ENCODE measurements at regions not wholly inside any gene's neighbourhood (a gene's known extent, or its start where the extent isn't known, plus 50 kb on each side); places are given as distances from the start of the nearest gene placed in this dataset.

GRCh38 chr5:27465140-27465539, 426.8 kb upstream of the CDH9 start:
- TF ChIP-seq CTCF (IDR thresholded peaks at IDR 0.05), result no peak
- no peak for ATAC-seq (ENCODE audit: poor library complexity)

GRCh38 chr5:27463446-27464149, 425.2 kb upstream of the CDH9 start:
- ATAC-seq (ENCODE audit: poor library complexity) (no peak), DNase-seq (no peak)
- CTCF ChIA-PET, result no interaction called here
- H3K27me3 Mint-ChIP-seq, result no peaks in the 10 kb centered on the region
- intact Hi-C loops (cut with DNase I, micrococcal nuclease), result no loop called here
- POLR2A ChIA-PET, result no interaction called here
- no peak overlapping the region for H3K27ac ChIP-seq (ENCODE audit: low read depth in 1 of 2, low read length in 2 of 2)
- H3K9me3 ChIP-seq (ENCODE audit: control insufficient read depth in 1 of 2, insufficient read depth in 1 of 2, low read length in 2 of 2), result peaks cover 0 to 3% of the 10 kb centered on the region in 2 experiments
- no peaks in the 10 kb centered on the region for H3K4me1 ChIP-seq (ENCODE audit: insufficient read depth, low read length)
- H3K27ac Mint-ChIP-seq, result no peak overlapping the region
- H3K4me3 Mint-ChIP-seq, result no peak overlapping the region
- H3K4me1 Mint-ChIP-seq (ENCODE audit: low read depth), result no peaks in the 10 kb centered on the region
- H3K9me3 Mint-ChIP-seq, result peaks cover 2% of the 10 kb centered on the region
- H3K27me3 ChIP-seq (ENCODE audit: control insufficient read depth in 1 of 2, insufficient read depth in 2 of 2, low read length in 2 of 2), result no peaks in the 10 kb centered on the region
- no peak overlapping the region for H3K4me3 ChIP-seq (ENCODE audit: low read length)
- no peaks in the 10 kb centered on the region for H3K36me3 Mint-ChIP-seq (ENCODE audit: low read depth)
- TF ChIP-seq CTCF (IDR thresholded peaks at IDR 0.05), result no peak
- H3K36me3 ChIP-seq (ENCODE audit: insufficient read depth, low read length), result no peaks in the 10 kb centered on the region

More at GRCh38 chr5:27465140-27465539, 426.8 kb upstream of the CDH9 start:
- H3K27me3 ChIP-seq (ENCODE audit: control insufficient read depth in 1 of 2, insufficient read depth in 2 of 2, low read length in 2 of 2), result no peaks in the 10 kb centered on the region
- Mint-ChIP-seq H3K36me3 (ENCODE audit: low read depth) (no peaks in the 10 kb centered on the region), H3K4me1 (ENCODE audit: low read depth) (no peaks in the 10 kb centered on the region), H3K4me3 (no peak overlapping the region), H3K27me3 (no peaks in the 10 kb centered on the region), H3K27ac (no peak overlapping the region), H3K9me3 (no peaks in the 10 kb centered on the region)
- H3K4me3 ChIP-seq (ENCODE audit: low read length), result no peak overlapping the region
- ChIA-PET CTCF (no interaction called here), POLR2A (no interaction called here)
- no peak overlapping the region for H3K27ac ChIP-seq (ENCODE audit: low read depth in 1 of 2, low read length in 2 of 2)
- no peaks in the 10 kb centered on the region for H3K4me1 ChIP-seq (ENCODE audit: insufficient read depth, low read length)
- peaks cover 0 to 3% of the 10 kb centered on the region in 2 experiments for H3K9me3 ChIP-seq (ENCODE audit: control insufficient read depth in 1 of 2, insufficient read depth in 1 of 2, low read length in 2 of 2)
- intact Hi-C loops (cut with DNase I, micrococcal nuclease), result no loop called here
- H3K36me3 ChIP-seq (ENCODE audit: insufficient read depth, low read length), result no peaks in the 10 kb centered on the region
- no peak for DNase-seq

- Mint-ChIP-seq H3K9me3 (peaks cover 2% of the 10 kb centered on the region), H3K4me1 (ENCODE audit: low read depth) (no peaks in the 10 kb centered on the region), H3K36me3 (ENCODE audit: low read depth) (no peaks in the 10 kb centered on the region), H3K27me3 (no peaks in the 10 kb centered on the region), H3K27ac (no peak overlapping the region), H3K4me3 (no peak overlapping the region)
- no peaks in the 10 kb centered on the region for H3K4me1 ChIP-seq (ENCODE audit: insufficient read depth, low read length)
- DNase-seq (no peak), ATAC-seq (ENCODE audit: poor library complexity) (no peak)
- peaks cover 0 to 3% of the 10 kb centered on the region in 2 experiments for H3K9me3 ChIP-seq (ENCODE audit: control insufficient read depth in 1 of 2, insufficient read depth in 1 of 2, low read length in 2 of 2)
- CTCF ChIA-PET, result no interaction called here
- intact Hi-C loops (cut with DNase I, micrococcal nuclease), result no loop called here
- no peaks in the 10 kb centered on the region for H3K27me3 ChIP-seq (ENCODE audit: control insufficient read depth in 1 of 2, insufficient read depth in 2 of 2, low read length in 2 of 2)
- POLR2A ChIA-PET, result no interaction called here
- no peaks in the 10 kb centered on the region for H3K36me3 ChIP-seq (ENCODE audit: insufficient read depth, low read length)
- TF ChIP-seq CTCF (IDR thresholded peaks at IDR 0.05), result no peak
- H3K4me3 ChIP-seq (ENCODE audit: low read length), result no peak overlapping the region
- H3K27ac ChIP-seq (ENCODE audit: low read depth in 1 of 2, low read length in 2 of 2), result no peak overlapping the region
These were observed 424.6 kb upstream of the CDH9 start for GRCh38 chr5:27462936-27463335.

Data from CD4-positive, alpha-beta T cell (primary cell).